ENCODE measurements at regions not wholly inside any gene's neighbourhood (a gene's known extent, or its start where the extent isn't known, plus 50 kb on each side); places are given as distances from the start of the nearest gene placed in this dataset.

GRCh38 chr22:49100316-49100715 is 727.4 kb downstream of the BRD1 start:
- TF ChIP-seq EZH2 (IDR thresholded peaks at IDR 0.05) (no peak), POLR2AphosphoS5 (IDR thresholded peaks at IDR 0.05; ENCODE audit: borderline replicate concordance, low read depth, low read length) (no peak)
